Neural cell (in vitro differentiated cells): ENCODE measurements at regions not wholly inside any gene's neighbourhood (a gene's known extent, or its start where the extent isn't known, plus 50 kb on each side); places are given as distances from the start of the nearest gene placed in this dataset.

Experiments
- EP300 ChIP-seq: fragments of 450-650 bp; conservative IDR thresholded peaks from 2 replicates; pipeline ENCODE4 v1.6.1; 2014; ENCODE audit warnings: antibody characterized with exemption, mild to moderate bottlenecking, moderate library complexity; ENCODE audit not compliant: poor library complexity, severe bottlenecking
- EZH2 ChIP-seq: fragments of 200-600, 300-800 bp; shearing (Covaris generic), sonication (generic); IDR thresholded peaks from 2 replicates; pipeline ENCODE4 v1.6.1; 2014; ENCODE audit warnings: antibody characterized with exemption, low read length, borderline replicate concordance, mild to moderate bottlenecking; ENCODE audit not compliant: insufficient read depth, poor library complexity, severe bottlenecking
- MXI1 ChIP-seq: fragments of 450-650 bp; conservative IDR thresholded peaks from 2 replicates; pipeline ENCODE4 v1.6.1; 2014; ENCODE audit warnings: antibody characterized with exemption, mild to moderate bottlenecking; ENCODE audit not compliant: poor library complexity, severe bottlenecking
- POLR2AphosphoS5 ChIP-seq: IDR thresholded peaks from 2 replicates; pipeline ENCODE4 v1.6.1; 2012
- RAD21 ChIP-seq: fragments of 450-650 bp; conservative IDR thresholded peaks from 2 replicates; pipeline ENCODE4 v1.6.1; 2014; ENCODE audit warnings: antibody characterized with exemption, mild to moderate bottlenecking, moderate library complexity
- TAF1 ChIP-seq: IDR thresholded peaks from 2 replicates; pipeline ENCODE4 v1.6.1; 2012; ENCODE audit warnings: low read depth
- TF ChIP-seq, protein P1 (sequence below): IDR thresholded peaks from 2 replicates; pipeline ENCODE4 v1.6.1; 2012; ENCODE audit warnings: borderline replicate concordance
- TF ChIP-seq, protein P2 (sequence below): fragments of 450-650 bp; IDR thresholded peaks from 2 replicates; pipeline ENCODE4 v1.5.1; 2014; ENCODE audit warnings: antibody characterized with exemption, mild to moderate bottlenecking, moderate library complexity; ENCODE audit not compliant: poor library complexity, severe bottlenecking

DNA sequence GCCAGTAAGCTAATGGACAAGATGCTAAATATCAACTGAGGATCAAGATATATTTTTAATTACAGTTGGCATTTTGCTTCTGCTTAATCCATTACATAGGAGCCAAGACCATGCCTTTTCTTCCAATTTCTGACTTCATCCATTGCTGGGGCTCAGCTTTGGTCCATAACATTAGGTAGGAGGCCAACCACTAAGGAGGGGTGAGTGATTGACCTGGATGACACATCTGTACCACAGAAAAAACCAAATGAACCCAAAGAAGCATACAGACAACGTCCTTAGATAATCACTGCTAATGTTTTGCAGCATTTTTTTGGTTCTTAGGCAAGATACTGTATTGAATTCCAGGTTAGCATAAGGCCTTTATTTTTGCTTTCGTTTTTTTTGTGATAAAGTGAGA lies 353.2 kb upstream of the KCNH8 start:
- TF ChIP-seq, protein P1, sequence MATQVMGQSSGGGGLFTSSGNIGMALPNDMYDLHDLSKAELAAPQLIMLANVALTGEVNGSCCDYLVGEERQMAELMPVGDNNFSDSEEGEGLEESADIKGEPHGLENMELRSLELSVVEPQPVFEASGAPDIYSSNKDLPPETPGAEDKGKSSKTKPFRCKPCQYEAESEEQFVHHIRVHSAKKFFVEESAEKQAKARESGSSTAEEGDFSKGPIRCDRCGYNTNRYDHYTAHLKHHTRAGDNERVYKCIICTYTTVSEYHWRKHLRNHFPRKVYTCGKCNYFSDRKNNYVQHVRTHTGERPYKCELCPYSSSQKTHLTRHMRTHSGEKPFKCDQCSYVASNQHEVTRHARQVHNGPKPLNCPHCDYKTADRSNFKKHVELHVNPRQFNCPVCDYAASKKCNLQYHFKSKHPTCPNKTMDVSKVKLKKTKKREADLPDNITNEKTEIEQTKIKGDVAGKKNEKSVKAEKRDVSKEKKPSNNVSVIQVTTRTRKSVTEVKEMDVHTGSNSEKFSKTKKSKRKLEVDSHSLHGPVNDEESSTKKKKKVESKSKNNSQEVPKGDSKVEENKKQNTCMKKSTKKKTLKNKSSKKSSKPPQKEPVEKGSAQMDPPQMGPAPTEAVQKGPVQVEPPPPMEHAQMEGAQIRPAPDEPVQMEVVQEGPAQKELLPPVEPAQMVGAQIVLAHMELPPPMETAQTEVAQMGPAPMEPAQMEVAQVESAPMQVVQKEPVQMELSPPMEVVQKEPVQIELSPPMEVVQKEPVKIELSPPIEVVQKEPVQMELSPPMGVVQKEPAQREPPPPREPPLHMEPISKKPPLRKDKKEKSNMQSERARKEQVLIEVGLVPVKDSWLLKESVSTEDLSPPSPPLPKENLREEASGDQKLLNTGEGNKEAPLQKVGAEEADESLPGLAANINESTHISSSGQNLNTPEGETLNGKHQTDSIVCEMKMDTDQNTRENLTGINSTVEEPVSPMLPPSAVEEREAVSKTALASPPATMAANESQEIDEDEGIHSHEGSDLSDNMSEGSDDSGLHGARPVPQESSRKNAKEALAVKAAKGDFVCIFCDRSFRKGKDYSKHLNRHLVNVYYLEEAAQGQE, result no peak
- TF ChIP-seq, protein P2, sequence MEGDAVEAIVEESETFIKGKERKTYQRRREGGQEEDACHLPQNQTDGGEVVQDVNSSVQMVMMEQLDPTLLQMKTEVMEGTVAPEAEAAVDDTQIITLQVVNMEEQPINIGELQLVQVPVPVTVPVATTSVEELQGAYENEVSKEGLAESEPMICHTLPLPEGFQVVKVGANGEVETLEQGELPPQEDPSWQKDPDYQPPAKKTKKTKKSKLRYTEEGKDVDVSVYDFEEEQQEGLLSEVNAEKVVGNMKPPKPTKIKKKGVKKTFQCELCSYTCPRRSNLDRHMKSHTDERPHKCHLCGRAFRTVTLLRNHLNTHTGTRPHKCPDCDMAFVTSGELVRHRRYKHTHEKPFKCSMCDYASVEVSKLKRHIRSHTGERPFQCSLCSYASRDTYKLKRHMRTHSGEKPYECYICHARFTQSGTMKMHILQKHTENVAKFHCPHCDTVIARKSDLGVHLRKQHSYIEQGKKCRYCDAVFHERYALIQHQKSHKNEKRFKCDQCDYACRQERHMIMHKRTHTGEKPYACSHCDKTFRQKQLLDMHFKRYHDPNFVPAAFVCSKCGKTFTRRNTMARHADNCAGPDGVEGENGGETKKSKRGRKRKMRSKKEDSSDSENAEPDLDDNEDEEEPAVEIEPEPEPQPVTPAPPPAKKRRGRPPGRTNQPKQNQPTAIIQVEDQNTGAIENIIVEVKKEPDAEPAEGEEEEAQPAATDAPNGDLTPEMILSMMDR, result no peak
- TF ChIP-seq EP300, result no peak
- TF ChIP-seq POLR2AphosphoS5, result no peak
- TF ChIP-seq EZH2, result no peak
- no peak for TF ChIP-seq RAD21
- TF ChIP-seq MXI1, result no peak
- no peak for TF ChIP-seq TAF1
